Kidney (tissue), 13 donors: ENCODE measurements at regions not wholly inside any gene's neighbourhood (a gene's known extent, or its start where the extent isn't known, plus 50 kb on each side); places are given as distances from the start of the nearest gene placed in this dataset.

Experiments used
- DNase-seq, 5 donors: peaks; one replicate each; pipeline ENCODE4 v3.0.0-alpha.2; 2013 to 2020
- FAIRE-seq: peaks from 2 replicates; lab custom pipeline; 2012; peaks lifted over from hg19 to GRCh38; lab: Jason Lieb, UNC
- H3K27ac ChIP-seq, 2 donors: one replicate each; pipeline ENCODE4 v1.7.0; 2013; ENCODE audit warnings: low read depth in 2 of 2, low read length in 2 of 2, inconsistent platforms in 1 of 2
- H3K27me3 ChIP-seq: one replicate; pipeline ENCODE4 v1.7.1; 2013; ENCODE audit warnings: low read length, inconsistent platforms; ENCODE audit not compliant: control insufficient read depth, insufficient read depth
- H3K36me3 ChIP-seq, 3 donors: one replicate each; pipeline versions ENCODE4 v1.7.0 to v1.7.1; 2013; ENCODE audit warnings: low read length in 3 of 3, control low read depth in 1 of 3, inconsistent platforms in 1 of 3; ENCODE audit not compliant: insufficient read depth in 3 of 3, control insufficient read depth in 2 of 3
- H3K4me1 ChIP-seq, 3 donors: one replicate each; pipeline versions ENCODE4 v1.7.0 to v1.7.1; 2013; ENCODE audit warnings: low read length in 3 of 3, inconsistent platforms in 1 of 3, low read depth in 1 of 3; ENCODE audit not compliant: control insufficient read depth in 2 of 3, insufficient read depth in 2 of 3
- H3K4me3 ChIP-seq, 3 donors: one replicate each; pipeline versions ENCODE4 v1.7.0 to v1.8.1; 2013; ENCODE audit warnings: low read length in 3 of 3, control low read depth in 1 of 3, inconsistent platforms in 1 of 3
- H3K9ac ChIP-seq, 3 donors: one replicate each; pipeline versions ENCODE4 v1.7.0 to v1.7.1; 2013; ENCODE audit warnings: low read length in 3 of 3, control low read depth in 1 of 3, inconsistent platforms in 1 of 3
- H3K9me3 ChIP-seq, 3 donors: one replicate each; pipeline versions ENCODE4 v1.7.0 to v1.7.1; 2013; ENCODE audit warnings: low read length in 3 of 3, control low read depth in 1 of 3, inconsistent platforms in 1 of 3; ENCODE audit not compliant: control insufficient read depth in 2 of 3, insufficient read depth in 1 of 3
- CTCF ChIP-seq: IDR thresholded peaks from 3 replicates; pipeline ENCODE4 v1.5.1; 2012; ENCODE audit warnings: mild to moderate bottlenecking, moderate library complexity, borderline replicate concordance; ENCODE audit not compliant: insufficient read depth; ENCODE audit errors: extremely low read depth
- intact Hi-C: fragments of 100-400 bp; cut with DNase I; formaldehyde crosslinking; loops from one replicate; pipeline ENCODE4 v1.11.1; 2022
- donor health status: control.
- donor health status: control.
- donor health status: control.
- donor health status: control.
- donor health status: control.
- donor health status: DM: yes; HTN: yes; CAD: no.
- donor health status: Normal renal cell carcinoma (clear cell type).

- no peak overlapping the region for H3K27ac ChIP-seq
- DNase-seq (no peak), FAIRE-seq (no peak)
- intact Hi-C loops: no loop called here
- no peaks in the 10 kb centered on the region for H3K9me3 ChIP-seq
- H3K9ac ChIP-seq: no peak overlapping the region
- TF ChIP-seq CTCF: no peak
- no peaks in the 10 kb centered on the region for H3K4me1 ChIP-seq
- no peaks in the 10 kb centered on the region for H3K36me3 ChIP-seq
- H3K4me3 ChIP-seq: no peak overlapping the region
- no peaks in the 10 kb centered on the region for H3K27me3 ChIP-seq
Measured at GRCh38 chr5:86525622-86526021, 92.1 kb upstream of the COX7C start.

GRCh38 chr5:86526811-86527348, 90.9 kb upstream of the COX7C start:
- TF ChIP-seq CTCF: no peak
- no peaks in the 10 kb centered on the region for H3K27me3 ChIP-seq
- H3K4me1 ChIP-seq: no peaks in the 10 kb centered on the region
- no peak overlapping the region for H3K9ac ChIP-seq
- H3K9me3 ChIP-seq: no peaks in the 10 kb centered on the region
- no peak overlapping the region for H3K4me3 ChIP-seq
- intact Hi-C loops: no loop called here
- FAIRE-seq (no peak), DNase-seq (no peak)
- no peak overlapping the region for H3K27ac ChIP-seq
- H3K36me3 ChIP-seq: no peaks in the 10 kb centered on the region

GRCh38 chr5:86532429-86532828, 85.3 kb upstream of the COX7C start:
- intact Hi-C loops: no loop called here
- TF ChIP-seq CTCF: no peak
- Histone ChIP-seq H3K27ac (no peak overlapping the region), H3K4me1 (no peaks in the 10 kb centered on the region), H3K9me3 (no peaks in the 10 kb centered on the region), H3K4me3 (no peak overlapping the region), H3K27me3 (no peaks in the 10 kb centered on the region), H3K36me3 (no peaks in the 10 kb centered on the region), H3K9ac (no peak overlapping the region)
- FAIRE-seq: no peak
- DNase-seq: no peak

- Histone ChIP-seq H3K4me3 (no peak overlapping the region), H3K27me3 (no peaks in the 10 kb centered on the region), H3K4me1 (no peaks in the 10 kb centered on the region), H3K27ac (no peak overlapping the region), H3K36me3 (no peaks in the 10 kb centered on the region), H3K9me3 (no peaks in the 10 kb centered on the region), H3K9ac (no peak overlapping the region)
- FAIRE-seq: no peak
- intact Hi-C loops: no loop called here
- no peak for TF ChIP-seq CTCF
- DNase-seq: no peak
Measured at GRCh38 chr5:86536396-86536795, 81.3 kb upstream of the COX7C start.
